Tibial nerve (tissue), 4 donors: ENCODE measurements at regions not wholly inside any gene's neighbourhood (a gene's known extent, or its start where the extent isn't known, plus 50 kb on each side); places are given as distances from the start of the nearest gene placed in this dataset.

Experiments
- EP300 ChIP-seq, 2 donors: sonication (generic); formaldehyde crosslinking; IDR thresholded peaks; one replicate each; pipeline ENCODE4 v1.6.1; 2017; ENCODE audit warnings: antibody characterized with exemption in 2 of 2, mild to moderate bottlenecking in 1 of 2
- POLR2A ChIP-seq, 2 donors: fragments of 450-650 bp; IDR thresholded peaks; one replicate each; pipeline ENCODE4 v1.6.1; 2017; ENCODE audit warnings: antibody characterized with exemption in 2 of 2, mild to moderate bottlenecking in 2 of 2, moderate library complexity in 2 of 2
- TF ChIP-seq, protein P1 (sequence below), 5 experiments: fragments of 200-600 bp in 3 of 5; fragments of 450-650 bp in 2 of 5; sonication (generic) in 3 of 5; IDR thresholded peaks; one replicate each; pipeline ENCODE4 v1.5.1; 2016 to 2019; ENCODE audit warnings: antibody characterized with exemption in 5 of 5, mild to moderate bottlenecking in 3 of 5, moderate library complexity in 2 of 5

DNA sequence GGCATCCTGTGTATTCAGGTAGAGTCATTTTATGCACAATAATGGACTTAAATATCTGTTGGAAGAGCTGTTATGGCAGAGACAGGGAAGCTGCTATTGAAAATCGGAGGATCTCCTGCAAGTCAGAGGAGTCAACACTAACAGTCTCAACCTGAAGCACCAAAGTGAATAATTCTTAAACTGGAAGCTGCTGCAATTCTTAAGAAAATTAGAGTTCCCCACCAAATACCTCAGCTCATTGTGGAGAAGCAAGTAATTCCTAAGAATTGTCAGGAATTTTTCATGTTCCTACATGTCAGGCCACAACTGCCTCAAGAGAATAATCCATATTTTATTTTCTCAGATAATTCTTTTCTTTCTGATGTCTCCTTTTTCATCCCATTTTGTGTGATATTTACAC is 892.6 kb upstream of the LCORL start:
- TF ChIP-seq, protein P1, sequence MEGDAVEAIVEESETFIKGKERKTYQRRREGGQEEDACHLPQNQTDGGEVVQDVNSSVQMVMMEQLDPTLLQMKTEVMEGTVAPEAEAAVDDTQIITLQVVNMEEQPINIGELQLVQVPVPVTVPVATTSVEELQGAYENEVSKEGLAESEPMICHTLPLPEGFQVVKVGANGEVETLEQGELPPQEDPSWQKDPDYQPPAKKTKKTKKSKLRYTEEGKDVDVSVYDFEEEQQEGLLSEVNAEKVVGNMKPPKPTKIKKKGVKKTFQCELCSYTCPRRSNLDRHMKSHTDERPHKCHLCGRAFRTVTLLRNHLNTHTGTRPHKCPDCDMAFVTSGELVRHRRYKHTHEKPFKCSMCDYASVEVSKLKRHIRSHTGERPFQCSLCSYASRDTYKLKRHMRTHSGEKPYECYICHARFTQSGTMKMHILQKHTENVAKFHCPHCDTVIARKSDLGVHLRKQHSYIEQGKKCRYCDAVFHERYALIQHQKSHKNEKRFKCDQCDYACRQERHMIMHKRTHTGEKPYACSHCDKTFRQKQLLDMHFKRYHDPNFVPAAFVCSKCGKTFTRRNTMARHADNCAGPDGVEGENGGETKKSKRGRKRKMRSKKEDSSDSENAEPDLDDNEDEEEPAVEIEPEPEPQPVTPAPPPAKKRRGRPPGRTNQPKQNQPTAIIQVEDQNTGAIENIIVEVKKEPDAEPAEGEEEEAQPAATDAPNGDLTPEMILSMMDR (IDR thresholded peaks at IDR 0.05) = no peak
- TF ChIP-seq EP300 (IDR thresholded peaks at IDR 0.05) (no peak), POLR2A (IDR thresholded peaks at IDR 0.05) (no peak)
